Activated naive CD8-positive, alpha-beta T cell (primary cell): ENCODE measurements at regions not wholly inside any gene's neighbourhood (a gene's known extent, or its start where the extent isn't known, plus 50 kb on each side); places are given as distances from the start of the nearest gene placed in this dataset.

Experiments used
- H3K27ac Mint-ChIP-seq: one replicate; pipeline ENCODE4 v1.8.0; 2021; ENCODE audit warnings: mixed read lengths
- H3K27me3 Mint-ChIP-seq: one replicate; pipeline ENCODE4 v1.8.0; 2021; ENCODE audit warnings: mixed read lengths
- H3K36me3 Mint-ChIP-seq: one replicate; pipeline ENCODE4 v1.8.0; 2021; ENCODE audit warnings: mixed read lengths
- H3K4me1 Mint-ChIP-seq: one replicate; pipeline ENCODE4 v1.8.0; 2021; ENCODE audit warnings: low read depth, mixed read lengths
- H3K4me3 Mint-ChIP-seq: one replicate; pipeline ENCODE4 v1.8.0; 2021; ENCODE audit warnings: mild to moderate bottlenecking, mixed read lengths
- H3K9me3 Mint-ChIP-seq: one replicate; pipeline ENCODE4 v1.8.0; 2021; ENCODE audit warnings: low read depth, mixed read lengths

GRCh38 chr3:188088948-188089685 is 64.8 kb upstream of the LPP start:
- Mint-ChIP-seq H3K27me3 (no peaks in the 10 kb centered on the region), H3K9me3 (no peaks in the 10 kb centered on the region), H3K27ac (no peak overlapping the region), H3K4me3 (no peak overlapping the region), H3K4me1 (peaks cover 8% of the 10 kb centered on the region), H3K36me3 (no peaks in the 10 kb centered on the region)

- Mint-ChIP-seq H3K9me3 (no peaks in the 10 kb centered on the region), H3K4me1 (peaks cover 8% of the 10 kb centered on the region), H3K27me3 (no peaks in the 10 kb centered on the region), H3K36me3 (peaks cover 5% of the 10 kb centered on the region), H3K27ac (no peak overlapping the region), H3K4me3 (no peak overlapping the region)
These were observed 63.2 kb upstream of the LPP start for GRCh38 chr3:188090620-188091309.

GRCh38 chr3:188091746-188092145 is 62.2 kb upstream of the LPP start:
- Mint-ChIP-seq H3K27me3 (no peaks in the 10 kb centered on the region), H3K36me3 (peaks cover 5% of the 10 kb centered on the region), H3K4me3 (no peak overlapping the region), H3K9me3 (no peaks in the 10 kb centered on the region), H3K27ac (no peak overlapping the region), H3K4me1 (peaks cover 8% of the 10 kb centered on the region)

- Mint-ChIP-seq H3K27ac (no peak overlapping the region), H3K4me3 (no peak overlapping the region)
These were observed 61.3 kb upstream of the LPP start for GRCh38 chr3:188092648-188093047.

GRCh38 chr3:188095431-188095830 is 58.5 kb upstream of the LPP start:
- Mint-ChIP-seq H3K4me3 (no peak overlapping the region), H3K36me3 (peaks cover 5% of the 10 kb centered on the region), H3K9me3 (no peaks in the 10 kb centered on the region), H3K27ac (no peak overlapping the region), H3K4me1 (peaks cover 6% of the 10 kb centered on the region), H3K27me3 (no peaks in the 10 kb centered on the region)

More at GRCh38 chr3:188092648-188093047, 61.3 kb upstream of the LPP start:
- Mint-ChIP-seq H3K27me3 (no peaks in the 10 kb centered on the region), H3K9me3 (no peaks in the 10 kb centered on the region), H3K4me1 (peaks cover 8% of the 10 kb centered on the region), H3K36me3 (peaks cover 5% of the 10 kb centered on the region)

- Mint-ChIP-seq H3K4me3 (no peak overlapping the region), H3K4me1 (no peaks in the 10 kb centered on the region), H3K27me3 (no peaks in the 10 kb centered on the region), H3K36me3 (peaks cover 5% of the 10 kb centered on the region), H3K27ac (no peak overlapping the region), H3K9me3 (no peaks in the 10 kb centered on the region)
These were observed 56.2 kb upstream of the LPP start for GRCh38 chr3:188097791-188098190.

- H3K9me3 Mint-ChIP-seq = no peaks in the 10 kb centered on the region
- H3K4me1 Mint-ChIP-seq = no peaks in the 10 kb centered on the region
- no peak overlapping the region for H3K4me3 Mint-ChIP-seq
- H3K27me3 Mint-ChIP-seq = no peaks in the 10 kb centered on the region
- H3K27ac Mint-ChIP-seq = no peak overlapping the region
- H3K36me3 Mint-ChIP-seq = peaks cover 3% of the 10 kb centered on the region
These were observed 54.0 kb upstream of the LPP start for GRCh38 chr3:188099907-188100306.

GRCh38 chr3:188102861-188103547 is 51.0 kb upstream of the LPP start:
- Mint-ChIP-seq H3K4me1 (no peaks in the 10 kb centered on the region), H3K27me3 (no peaks in the 10 kb centered on the region), H3K9me3 (no peaks in the 10 kb centered on the region), H3K36me3 (no peaks in the 10 kb centered on the region), H3K4me3 (no peak overlapping the region), H3K27ac (no peak overlapping the region)

GRCh38 chr3:188104050-188104449 is 49.9 kb upstream of the LPP start:
- Mint-ChIP-seq H3K27ac (no peak overlapping the region), H3K27me3 (no peaks in the 10 kb centered on the region), H3K4me1 (no peaks in the 10 kb centered on the region), H3K9me3 (no peaks in the 10 kb centered on the region), H3K4me3 (no peak overlapping the region), H3K36me3 (no peaks in the 10 kb centered on the region)
